Caki2 (cell line): ENCODE measurements at regions not wholly inside any gene's neighbourhood (a gene's known extent, or its start where the extent isn't known, plus 50 kb on each side); places are given as distances from the start of the nearest gene placed in this dataset.

Source experiments
- DNase-seq: peaks from one replicate; pipeline ENCODE4 v3.0.0-alpha.2; 2015; ENCODE audit warnings: low read depth
- in situ Hi-C: cut with HindIII; loops from 2 replicates; pipeline ENCODE4 v1.10.0; 2016; ENCODE audit warnings: low sequenced_read_pairs, low pct_unique_long_range_greater_than_20kb, mixed read lengths

DNA sequence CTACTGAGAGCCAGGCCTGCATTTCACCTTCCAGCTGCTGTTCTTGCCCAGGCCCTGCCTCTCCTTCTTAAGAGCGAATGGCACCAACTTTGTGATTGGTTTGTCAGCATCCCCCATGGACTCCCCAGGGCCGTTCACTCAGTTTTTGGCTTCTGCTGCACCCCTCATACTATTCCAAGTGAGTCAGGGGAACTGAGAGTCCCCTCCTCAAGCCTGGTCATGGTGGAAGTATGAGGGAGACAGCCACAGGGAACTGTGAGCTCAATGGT, 62.4 kb upstream of the ANTXRL start:
- in situ Hi-C loops = no loop called here
- DNase-seq = no peak

- in situ Hi-C loops = no loop called here
These were observed 61.2 kb upstream of the ANTXRL start for GRCh38 chr10:46225597-46225996.

DNA sequence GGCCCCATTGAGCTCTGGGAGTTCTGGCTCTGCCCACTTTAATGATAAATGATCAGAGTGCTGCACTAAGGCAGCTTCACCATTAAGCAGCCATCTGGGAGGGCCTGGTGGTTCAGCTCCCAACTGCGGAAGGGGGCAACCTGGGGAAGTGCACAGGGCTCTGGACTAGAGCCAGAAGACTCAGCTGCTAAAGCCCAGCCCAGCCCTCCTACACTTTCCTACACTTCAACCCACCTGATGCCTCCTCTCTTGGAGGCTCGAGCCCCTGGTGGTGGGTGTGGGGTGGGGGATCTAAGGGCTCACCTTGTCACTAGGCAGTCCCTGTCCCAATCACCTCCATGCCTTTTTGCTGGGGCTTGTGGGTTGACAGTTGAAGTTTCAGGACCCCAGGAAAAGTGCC, 60.6 kb upstream of the ANTXRL start:
- no peak for DNase-seq
- in situ Hi-C loops = no loop called here

More at GRCh38 chr10:46225597-46225996, 61.2 kb upstream of the ANTXRL start:
- DNase-seq = no peak

DNA sequence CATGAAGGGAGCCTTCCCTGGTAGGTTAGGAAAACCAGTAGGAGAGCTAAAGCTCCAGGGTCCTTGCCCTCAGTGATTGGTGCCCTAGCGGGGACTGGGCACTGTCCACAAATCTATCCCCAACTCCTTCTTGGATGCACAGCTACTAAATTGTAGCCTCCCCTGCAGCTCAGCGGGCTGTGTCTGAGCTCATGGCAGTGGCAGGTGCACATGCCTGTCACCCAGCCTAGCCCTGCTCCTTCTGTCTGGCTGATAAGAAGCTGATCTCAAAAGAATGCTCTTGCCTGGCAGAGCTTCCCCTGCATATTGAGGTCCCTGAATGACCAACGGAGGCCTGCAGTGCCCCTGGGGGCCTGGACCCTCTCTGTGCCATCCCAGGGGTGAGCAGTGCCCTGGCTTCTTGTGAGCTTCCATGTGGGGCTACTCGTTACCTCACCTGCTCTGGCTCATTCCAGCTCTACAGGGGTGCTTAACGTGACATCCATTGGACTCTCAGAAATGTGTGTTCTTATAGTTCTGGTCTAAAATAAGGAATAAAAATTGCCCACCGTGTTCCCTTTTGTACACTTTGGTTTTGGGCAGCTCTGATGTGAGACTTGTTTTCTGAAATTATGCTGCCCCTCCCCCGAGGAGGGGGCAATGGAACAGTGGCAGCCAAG, 59.8 kb upstream of the ANTXRL start:
- in situ Hi-C loops = no loop called here
- no peak for DNase-seq

- in situ Hi-C loops = no loop called here
- DNase-seq = no peak
These were observed 59.2 kb upstream of the ANTXRL start for GRCh38 chr10:46227571-46227935.

DNA sequence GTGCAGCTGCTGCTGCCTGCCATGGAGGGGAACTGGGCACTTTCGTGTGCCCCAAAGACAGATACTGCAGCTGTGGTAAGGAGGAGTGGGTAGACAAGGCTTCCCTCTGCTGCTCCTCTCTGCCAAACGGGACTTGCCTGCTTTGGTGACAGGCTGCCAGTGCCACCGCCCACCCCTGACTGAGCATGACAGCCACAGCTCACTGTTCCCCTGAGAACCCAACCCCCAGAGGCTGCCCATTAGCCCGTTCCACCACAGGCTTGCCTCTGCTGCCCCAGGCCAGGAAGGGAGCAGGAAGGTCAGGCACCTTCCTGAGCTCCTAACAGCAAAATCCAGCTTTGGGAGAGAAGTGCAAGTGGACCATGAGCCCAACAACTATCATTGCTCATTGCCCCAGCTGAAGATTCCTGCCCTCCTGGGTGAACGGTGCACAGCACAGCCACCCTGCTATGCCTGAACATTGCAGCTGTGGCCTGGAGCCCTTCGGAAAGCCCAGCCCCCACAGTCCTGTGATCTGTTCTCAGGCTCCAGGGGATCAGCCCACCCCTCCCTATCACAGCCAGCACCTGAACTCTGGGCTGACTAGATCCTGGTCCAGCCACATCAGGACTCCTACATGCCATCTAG, 58.7 kb upstream of the ANTXRL start:
- in situ Hi-C loops = no loop called here
- no peak for DNase-seq

DNA sequence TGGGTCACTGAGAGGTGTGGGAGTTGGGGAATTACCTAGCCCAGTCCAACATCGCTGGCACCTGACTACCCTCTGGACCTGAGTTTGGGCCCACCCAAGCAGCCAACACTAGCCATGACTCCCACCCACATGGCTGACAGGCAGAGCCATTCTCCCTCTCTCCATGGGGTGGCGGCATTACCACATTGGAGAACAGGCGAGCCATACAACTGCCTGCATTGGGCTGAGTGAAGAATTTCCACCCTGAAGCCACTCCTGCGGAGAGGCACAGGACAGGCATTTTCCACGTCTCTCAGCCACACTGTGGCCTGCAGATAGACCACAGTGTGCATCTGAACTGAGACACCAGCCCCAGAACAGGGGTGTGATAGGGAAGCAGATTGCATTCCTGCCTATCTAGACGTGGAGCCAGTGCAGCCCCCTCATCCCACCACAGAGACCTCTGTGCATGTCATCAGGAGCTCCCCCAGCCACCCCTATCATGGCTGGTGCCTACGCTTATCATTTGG, 58.2 kb upstream of the ANTXRL start:
- DNase-seq = peak; percentile 52
- in situ Hi-C loops = no loop called here

DNA sequence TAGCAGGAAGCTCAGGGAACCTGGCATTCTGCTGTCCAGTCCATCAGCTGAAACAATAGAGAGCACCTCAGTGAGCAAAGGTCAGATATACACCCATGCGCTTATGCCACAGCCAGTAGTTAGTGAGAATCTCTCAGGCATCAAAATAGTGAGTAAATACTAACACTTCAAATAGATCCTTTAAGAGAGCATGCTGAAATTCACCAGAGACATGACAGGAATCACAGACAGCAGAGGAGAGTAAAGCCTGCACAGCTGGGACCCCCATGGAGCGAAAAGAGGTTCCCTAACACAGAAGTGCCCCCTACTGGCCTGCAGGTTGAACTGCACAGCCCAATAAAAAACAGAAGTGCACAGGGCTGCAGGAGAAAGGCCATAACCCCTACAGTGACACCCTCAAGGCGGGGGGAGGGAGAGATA, 57.6 kb upstream of the ANTXRL start:
- in situ Hi-C loops = no loop called here
- peak; percentile 24 for DNase-seq

GRCh38 chr10:46230615-46231014, 56.2 kb upstream of the ANTXRL start:
- in situ Hi-C loops = no loop called here
- DNase-seq = no peak

DNA sequence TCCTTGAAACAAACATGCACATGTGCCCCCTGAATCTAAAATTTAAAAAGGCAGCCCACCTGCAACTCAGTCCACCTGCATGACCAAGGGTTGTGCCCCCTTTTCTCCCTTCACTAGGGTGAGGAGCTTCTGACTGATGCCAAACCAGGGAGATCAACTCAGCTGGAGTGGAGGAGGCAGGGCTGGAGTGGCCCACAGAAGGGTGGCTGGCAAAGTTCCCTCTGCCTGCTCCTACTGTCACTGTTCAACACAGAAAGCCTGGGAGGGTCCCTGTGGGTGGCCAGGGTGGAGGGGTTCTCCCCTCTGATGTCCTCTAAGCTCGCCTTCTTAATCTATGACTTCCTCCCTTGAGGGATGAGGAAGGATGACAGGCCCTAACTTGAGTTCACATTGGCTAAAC, 55.7 kb upstream of the ANTXRL start:
- DNase-seq = no peak
- in situ Hi-C loops = no loop called here

DNA sequence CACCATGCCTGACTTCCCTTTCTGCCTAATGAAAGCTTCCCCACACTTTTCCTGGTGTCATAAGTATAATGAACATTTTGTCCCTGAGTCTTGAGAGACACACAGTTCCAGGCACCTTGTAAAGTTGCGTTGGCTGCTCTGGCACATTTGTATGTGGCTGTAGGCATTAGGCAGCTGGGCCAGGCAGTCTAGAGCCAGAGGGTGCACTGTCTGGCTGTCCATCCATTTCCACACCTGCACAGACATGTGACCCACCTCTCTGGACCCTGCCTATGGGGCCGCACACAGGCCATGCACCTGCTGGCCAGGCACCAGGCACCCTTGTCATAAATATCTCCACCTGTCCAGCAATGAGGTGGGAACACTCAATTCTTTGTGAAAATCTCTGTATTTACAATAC, 54.7 kb upstream of the ANTXRL start:
- DNase-seq = no peak
- in situ Hi-C loops = no loop called here

DNA sequence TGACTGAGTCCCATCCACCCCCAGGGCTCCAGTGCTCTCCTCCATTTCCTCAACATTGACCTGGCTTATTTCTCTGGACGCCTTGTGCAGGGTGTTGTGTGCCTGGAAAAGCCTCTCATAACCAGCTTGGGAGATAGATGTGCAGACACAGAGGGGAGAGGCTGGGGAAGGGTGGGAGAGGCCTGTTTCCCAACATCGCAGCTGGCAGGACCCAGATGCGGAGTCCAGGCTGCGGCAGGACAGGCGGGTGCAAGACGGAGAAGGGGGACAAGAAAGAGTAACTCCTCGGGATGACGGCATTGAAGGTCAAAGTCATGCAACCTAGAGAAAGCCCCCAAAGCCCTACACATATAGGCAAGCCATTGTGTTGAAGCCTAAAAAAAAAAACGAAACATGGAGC, 54.1 kb upstream of the ANTXRL start:
- no peak for DNase-seq
- in situ Hi-C loops = no loop called here

GRCh38 chr10:46233181-46233580, 53.6 kb upstream of the ANTXRL start:
- in situ Hi-C loops = no loop called here
- DNase-seq = no peak

- DNase-seq = no peak
- in situ Hi-C loops = no loop called here
These were observed 52.8 kb upstream of the ANTXRL start for GRCh38 chr10:46234026-46234425.

DNA sequence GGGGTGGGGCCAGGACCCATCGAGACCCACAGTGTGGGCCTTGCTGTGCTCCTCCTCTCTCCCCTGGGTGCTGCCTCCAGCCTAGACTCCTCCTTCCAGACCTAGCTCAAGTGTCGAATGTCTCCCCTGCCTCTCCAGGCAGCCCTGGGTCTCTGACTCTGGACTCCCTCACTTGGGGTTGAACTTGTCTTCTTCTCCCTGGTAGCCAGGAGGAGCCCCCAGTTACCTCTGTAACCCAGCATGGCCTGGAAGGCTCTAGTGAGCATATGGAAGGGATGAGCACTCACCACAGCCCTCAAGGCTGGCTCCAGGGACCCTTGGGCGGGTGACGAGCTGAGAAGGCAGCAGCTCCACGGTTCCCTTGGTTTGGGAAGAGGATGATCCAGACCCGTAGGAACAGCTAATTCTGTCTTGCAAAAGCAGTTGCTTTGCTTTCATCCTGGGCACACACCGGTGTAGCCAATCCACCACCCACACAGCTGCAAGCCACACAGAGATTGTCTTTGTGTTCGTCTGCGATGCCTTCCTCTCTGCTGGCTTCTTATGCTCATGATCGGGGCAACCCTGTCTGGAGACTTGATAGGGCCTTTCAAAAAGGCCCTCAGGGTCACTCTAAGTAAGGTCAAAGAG, 52.3 kb upstream of the ANTXRL start:
- in situ Hi-C loops = no loop called here
- no peak for DNase-seq

DNA sequence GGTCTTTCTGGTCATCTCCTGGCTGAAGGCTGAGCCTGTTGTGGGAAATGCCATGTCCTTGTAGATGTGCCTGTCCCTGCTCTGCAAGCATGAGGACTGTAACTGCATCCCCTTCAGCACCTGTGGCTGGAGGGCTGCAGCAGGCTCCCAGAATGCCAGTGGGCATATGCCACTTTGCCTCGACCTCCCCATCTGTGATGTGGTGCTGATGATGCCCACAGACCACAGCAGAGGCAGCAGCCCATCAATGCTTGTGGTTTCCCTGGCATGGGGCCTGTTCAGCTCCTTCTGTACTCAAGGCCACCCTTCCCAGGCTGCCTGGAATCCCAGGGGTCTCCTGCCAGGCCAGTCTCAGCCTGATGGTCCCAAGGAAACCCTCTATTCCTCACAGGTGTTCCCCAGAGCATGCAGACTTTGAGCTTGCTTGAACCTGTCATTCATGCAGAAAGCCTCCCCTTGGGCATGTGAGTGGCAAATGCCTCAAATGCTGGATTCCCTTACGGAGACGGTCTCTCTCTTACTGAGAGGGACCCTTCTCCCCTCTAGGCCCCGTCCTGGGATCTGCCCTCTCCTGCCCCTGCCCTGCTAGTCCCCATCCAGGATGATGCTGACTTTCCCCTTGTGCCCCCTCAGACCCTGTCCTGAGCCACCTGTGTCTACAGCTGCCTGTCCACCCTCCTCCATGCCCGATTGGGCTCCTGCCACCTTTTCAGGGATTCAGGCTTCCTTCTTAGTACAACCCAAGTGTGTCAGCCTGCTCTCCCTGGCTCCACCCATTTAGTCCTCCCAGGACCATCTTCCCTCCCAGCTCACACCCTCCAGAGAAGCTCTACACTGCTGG, 50.9 kb upstream of the ANTXRL start:
- no peak for DNase-seq
- in situ Hi-C loops = no loop called here

- no peak for DNase-seq
- in situ Hi-C loops = no loop called here
These were observed 50.3 kb upstream of the ANTXRL start for GRCh38 chr10:46236546-46236887.

GRCh38 chr10:46236941-46237681, 49.7 kb upstream of the ANTXRL start:
- in situ Hi-C loops = no loop called here
- DNase-seq = no peak
